Omental fat pad (tissue), 3 donors: ENCODE measurements at regions not wholly inside any gene's neighbourhood (a gene's known extent, or its start where the extent isn't known, plus 50 kb on each side); places are given as distances from the start of the nearest gene placed in this dataset.

ENCODE experiments used
- ATAC-seq: fragments of 150-250 bp; one replicate; pipeline ENCODE4 v1.9.1; 2016; ENCODE audit warnings: mild to moderate bottlenecking, moderate library complexity; ENCODE audit not compliant: low FRiP score
- DNase-seq: peaks from one replicate; pipeline ENCODE4 v3.0.0-alpha.2; 2019; ENCODE audit warnings: low spot score
- CTCF ChIP-seq, 3 donors: fragments of 450-650 bp; IDR thresholded peaks; one replicate each; pipeline ENCODE4 v1.5.1; 2016 to 2017; ENCODE audit warnings: antibody characterized with exemption in 3 of 3, mild to moderate bottlenecking in 3 of 3, moderate library complexity in 2 of 3

- no peak for ATAC-seq
- no peak for DNase-seq
- TF ChIP-seq CTCF (IDR thresholded peaks at IDR 0.05), result no peak
Measured at GRCh38 chr2:138228101-138228500, 263.8 kb downstream of the HNMT start.

DNA sequence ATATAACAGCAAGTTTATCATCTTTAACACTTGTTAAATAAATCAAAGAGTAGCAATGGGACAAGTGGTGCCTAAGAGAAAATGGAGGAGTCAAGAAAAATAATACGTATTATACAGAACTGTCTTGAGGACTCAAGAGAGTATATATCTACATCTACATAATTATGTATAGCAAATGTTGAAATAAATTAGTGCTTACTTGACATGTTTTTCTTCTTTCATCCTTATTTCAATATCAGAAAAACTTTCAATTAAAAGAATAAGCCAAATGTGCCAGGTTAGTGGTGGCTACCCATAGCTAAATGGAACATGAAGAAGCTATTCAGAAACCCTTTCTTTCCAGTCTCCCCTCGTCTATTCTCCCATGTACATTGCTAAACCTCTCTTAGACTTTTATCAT, 267.3 kb upstream of the SPOPL start:
- DNase-seq, result no peak
- TF ChIP-seq CTCF (IDR thresholded peaks at IDR 0.05), result no peak
- ATAC-seq, result no peak

- ATAC-seq, result no peak
- TF ChIP-seq CTCF (IDR thresholded peaks at IDR 0.05), result no peak
- no peak for DNase-seq
Measured at GRCh38 chr2:138235041-138235440, 266.5 kb upstream of the SPOPL start.

GRCh38 chr2:138236142-138236541, 265.4 kb upstream of the SPOPL start:
- no peak for TF ChIP-seq CTCF (IDR thresholded peaks at IDR 0.05)
- no peak for ATAC-seq
- no peak for DNase-seq

GRCh38 chr2:138237667-138238384, 263.7 kb upstream of the SPOPL start:
- TF ChIP-seq CTCF (IDR thresholded peaks at IDR 0.05), result no peak
- DNase-seq, result no peak
- ATAC-seq, result no peak

GRCh38 chr2:138238908-138239307, 262.7 kb upstream of the SPOPL start:
- TF ChIP-seq CTCF (IDR thresholded peaks at IDR 0.05), result no peak
- no peak for DNase-seq
- no peak for ATAC-seq

- DNase-seq (no peak), ATAC-seq (no peak)
- TF ChIP-seq CTCF (IDR thresholded peaks at IDR 0.05), result no peak
Measured at GRCh38 chr2:138239902-138240491, 261.6 kb upstream of the SPOPL start.
